ENCODE measurements at regions not wholly inside any gene's neighbourhood (a gene's known extent, or its start where the extent isn't known, plus 50 kb on each side); places are given as distances from the start of the nearest gene placed in this dataset.

DNA sequence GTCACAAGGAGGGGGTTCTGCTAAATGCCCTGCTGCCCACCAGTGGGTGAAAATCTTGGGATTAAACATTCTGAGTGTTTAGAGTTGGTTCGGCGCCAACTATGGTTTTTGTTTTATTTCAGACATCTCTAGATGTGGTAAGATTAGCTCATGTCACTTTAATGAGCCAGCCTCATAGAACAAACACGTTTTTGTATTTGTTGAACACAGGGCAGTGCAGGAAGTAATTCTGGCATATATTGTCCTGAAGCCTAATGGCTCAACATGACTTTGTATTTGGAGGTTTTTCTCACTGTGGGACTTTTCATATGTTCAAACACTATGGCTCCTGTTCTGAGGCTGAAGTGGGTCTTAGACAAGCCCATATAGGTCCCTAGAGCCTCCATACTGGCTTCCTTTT is 107.8 kb downstream of the NGF start:
- DNase-seq (ENCODE audit: low read depth in 1 of 2, low spot score in 2 of 2) (no peak), FAIRE-seq (no peak)
- Histone ChIP-seq H3K4me3 (ENCODE audit: extremely low read depth in 1 of 4, insufficient read depth in 2 of 4, low read depth in 3 of 4, low read length in 4 of 4) (no peak overlapping the region), H3K4me1 (replicated peaks in 1 of 4; ENCODE audit: control insufficient read depth in 3 of 4, insufficient read depth in 4 of 4, low read length in 3 of 4) (no peaks in the 10 kb centered on the region; a peak in 1 of 7 replicates), H3K4me2 (ENCODE audit: insufficient read depth in 1 of 2, low read depth in 2 of 2, low read length in 2 of 2) (no peak overlapping the region), H3K4ac (replicated peaks; ENCODE audit: insufficient read length, low read depth, low read length) (no peak overlapping the region), H2AFZ (ENCODE audit: low read length) (no peak overlapping the region), H2BK120ac (replicated peaks; ENCODE audit: low read depth, low read length) (no peak overlapping the region), H3K79me2 (ENCODE audit: control insufficient read depth in 1 of 2, insufficient read depth in 2 of 2, low read length in 2 of 2) (no peaks in the 10 kb centered on the region), H2BK5ac (ENCODE audit: low read depth, low read length) (no peak overlapping the region), H4K5ac (ENCODE audit: insufficient read length, low read depth, low read length) (no peak overlapping the region), H2BK15ac (ENCODE audit: low read length) (no peak overlapping the region), H3K23ac (ENCODE audit: insufficient read length) (no peak overlapping the region), H3K9ac (replicated peaks in 1 of 4; ENCODE audit: extremely low read depth in 1 of 4, low read depth in 3 of 4, low read length in 3 of 4) (no peak overlapping the region), H3K9me3 (ENCODE audit: insufficient read depth in 2 of 2, low read depth in 1 of 2, low read length in 1 of 2) (no peaks in the 10 kb centered on the region), H3K27me3 (replicated peaks in 1 of 4; ENCODE audit: control insufficient read depth in 3 of 4, extremely low read depth in 1 of 4, insufficient read depth in 3 of 4, low read length in 3 of 4) (no peaks in the 10 kb centered on the region), H3K27ac (ENCODE audit: low read depth, low read length) (no peak overlapping the region), H3K23me2 (ENCODE audit: low read depth, low read length) (no peaks in the 10 kb centered on the region), H2BK20ac (ENCODE audit: low read length) (no peak overlapping the region), H3K79me1 (ENCODE audit: low read depth, low read length) (no peaks in the 10 kb centered on the region), H4K20me1 (replicated peaks in 1 of 2; ENCODE audit: control insufficient read depth in 1 of 2, insufficient read depth in 2 of 2, low read length in 2 of 2) (no peaks in the 10 kb centered on the region), H3K18ac (ENCODE audit: extremely low read depth, low read length) (no peak overlapping the region), H4K91ac (replicated peaks; ENCODE audit: insufficient read length, low read length) (no peak overlapping the region), H4K8ac (ENCODE audit: extremely low read depth, insufficient read depth, low read length) (no peak overlapping the region), H3K56ac (replicated peaks; ENCODE audit: insufficient read length, low read depth, low read length) (no peak overlapping the region), H3K14ac (ENCODE audit: insufficient read length) (no peak overlapping the region), H2AK5ac (ENCODE audit: low read depth, low read length) (no peak overlapping the region), H2BK12ac (ENCODE audit: low read depth, low read length) (no peak overlapping the region), H3K36me3 (ENCODE audit: control insufficient read depth in 2 of 4, insufficient read depth in 4 of 4, low read length in 3 of 4) (no peaks in the 10 kb centered on the region)
- no peak for TF ChIP-seq SIX5 (IDR thresholded peaks at IDR 0.05; ENCODE audit: low read depth, low read length)
- no peak for TF ChIP-seq NRF1 (IDR thresholded peaks at IDR 0.05; ENCODE audit: low read depth, low read length)
- no peak for TF ChIP-seq EGR1 (IDR thresholded peaks at IDR 0.05; ENCODE audit: borderline replicate concordance, low read depth, low read length)
- no peak for TF ChIP-seq SP2 (IDR thresholded peaks at IDR 0.05; ENCODE audit: low read length)
- no peak for TF ChIP-seq CTBP2 (IDR thresholded peaks at IDR 0.05; ENCODE audit: borderline replicate concordance, insufficient read depth, insufficient read length, low read length)
- no peak for TF ChIP-seq KDM5A (IDR thresholded peaks at IDR 0.05; ENCODE audit: low read length)
- ChIA-PET CTCF (ENCODE audit: partially characterized antibody) (interaction anchor here (0.7 to 0.9 kb wide), 2 partner anchors 45 to 48 kb away, joined by 3 read pairs; no protein-coding TSS in a partner anchor), POLR2A (ENCODE audit: partially characterized antibody) (no interaction called here)
- WGBS, 2 experiments (ENCODE audit: extremely low coverage in 1 of 2, insufficient coverage in 1 of 2, insufficient read length in 1 of 2, insufficient replicate concordance in 2 of 2, low coverage in 1 of 2, low lambda C conversion rate in 2 of 2, missing lambda C conversion rate in 1 of 2), result 97% methylated on average over 3 of the region's 3 CpGs; no CpG with 5 or more reads in 1 of the 2 experiments

Data from H1 (cell line).